MM.1S (cell line): ENCODE measurements at regions not wholly inside any gene's neighbourhood (a gene's known extent, or its start where the extent isn't known, plus 50 kb on each side); places are given as distances from the start of the nearest gene placed in this dataset.
A peak's percentile ranks its signal among the peaks of the same experiment; 100 is the strongest.

Experiments
- DNase-seq: peaks from one replicate; pipeline ENCODE4 v3.0.0-alpha.2; 2015
- H2AFZ ChIP-seq: fragments of 300-600 bp; sonication (generic); 2 replicates; pipeline ENCODE4 v1.6.0; 2016; ENCODE audit warnings: antibody characterized with exemption, low read length
- H3F3A ChIP-seq: fragments of 300-600 bp; sonication (generic); 2 replicates; pipeline ENCODE4 v1.6.1; 2016; ENCODE audit warnings: mild to moderate bottlenecking, antibody characterized with exemption, low read length, moderate library complexity, mixed read lengths; ENCODE audit not compliant: insufficient read depth
- H3K27ac ChIP-seq: fragments of 300-600 bp; sonication (generic); 2 replicates; pipeline ENCODE4 v1.5.1; 2016; ENCODE audit warnings: mild to moderate bottlenecking, low read length
- H3K27me3 ChIP-seq: fragments of 300-600 bp; sonication (generic); replicated peaks from 2 replicates; pipeline ENCODE4 v1.6.0; 2016; ENCODE audit warnings: low read length; ENCODE audit not compliant: insufficient read depth
- H3K36me3 ChIP-seq: fragments of 300-600 bp; sonication (generic); replicated peaks from 2 replicates; pipeline ENCODE4 v1.6.1; 2016; ENCODE audit warnings: mild to moderate bottlenecking, low read length, mixed read lengths; ENCODE audit not compliant: insufficient read depth
- H3K4me1 ChIP-seq: fragments of 300-600 bp; sonication (generic); 2 replicates; pipeline ENCODE4 v1.6.1; 2016; ENCODE audit warnings: low read length, mixed read lengths
- H3K4me2 ChIP-seq: fragments of 300-600 bp; sonication (generic); 2 replicates; pipeline ENCODE4 v1.6.0; 2016; ENCODE audit warnings: low read depth, low read length
- H3K4me3 ChIP-seq: fragments of 300-600 bp; sonication (generic); 2 replicates; pipeline ENCODE4 v1.5.1; 2016; ENCODE audit warnings: low read length, mixed read lengths
- H3K79me2 ChIP-seq: fragments of 300-600 bp; sonication (generic); 2 replicates; pipeline ENCODE4 v1.6.1; 2016; ENCODE audit warnings: mixed run types, low read length, mixed read lengths
- H3K9ac ChIP-seq: fragments of 300-600 bp; sonication (generic); 2 replicates; pipeline ENCODE4 v1.6.1; 2016; ENCODE audit warnings: low read length, mixed read lengths
- H3K9me2 ChIP-seq: fragments of 300-600 bp; sonication (generic); replicated peaks from 2 replicates; pipeline ENCODE4 v1.6.1; 2016; ENCODE audit warnings: mild to moderate bottlenecking, low read length, mixed read lengths; ENCODE audit not compliant: insufficient read depth
- H3K9me3 ChIP-seq: fragments of 300-600 bp; sonication (generic); replicated peaks from 2 replicates; pipeline ENCODE4 v1.6.1; 2016; ENCODE audit warnings: mild to moderate bottlenecking, low read length, mixed read lengths; ENCODE audit not compliant: insufficient read depth
- H4K20me1 ChIP-seq: fragments of 300-600 bp; sonication (generic); 2 replicates; pipeline ENCODE4 v1.6.1; 2016; ENCODE audit warnings: mild to moderate bottlenecking, low read length, moderate library complexity, mixed read lengths; ENCODE audit not compliant: insufficient read depth
- EZH2 ChIP-seq: fragments of 300-600 bp; sonication (generic); optimal IDR thresholded peaks from 2 replicates; pipeline ENCODE3; 2017; ENCODE audit warnings: low read depth, mild to moderate bottlenecking, antibody characterized with exemption, low read length, mixed read lengths
- EZH2phosphoT487 ChIP-seq: fragments of 300-600 bp; sonication (generic); IDR thresholded peaks from 2 replicates; pipeline ENCODE4 v1.6.1; 2018; ENCODE audit warnings: antibody characterized with exemption, low read length
- TF ChIP-seq, protein P1 (sequence below): fragments of 300-600 bp; sonication (generic); IDR thresholded peaks from 2 replicates; pipeline ENCODE4 v1.5.1; 2016; ENCODE audit warnings: antibody characterized with exemption, low read length, mixed read lengths

DNA sequence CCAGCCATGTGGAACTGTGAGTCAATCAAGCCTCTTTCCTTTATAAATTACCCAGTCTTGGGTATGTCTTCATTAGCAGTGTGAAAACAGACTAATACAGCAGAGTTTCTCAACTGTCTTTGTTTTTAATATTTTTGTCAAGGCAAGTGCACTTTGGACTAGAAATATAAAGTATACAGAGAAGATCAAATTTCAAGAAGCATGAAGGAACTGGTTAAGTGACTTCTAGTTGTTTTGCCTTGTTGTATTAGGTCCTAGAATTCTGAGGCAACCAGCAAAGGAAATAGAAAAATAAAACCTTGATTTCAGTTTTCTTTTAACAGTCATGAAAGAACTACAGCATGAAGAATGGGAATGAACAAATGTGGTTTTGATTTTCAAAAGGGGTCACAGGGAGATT lies 131.1 kb upstream of the PTGFR start:
- H3K79me2 ChIP-seq = no peaks in the 10 kb centered on the region
- no peak overlapping the region for H3K4me3 ChIP-seq
- no peak overlapping the region for H2AFZ ChIP-seq
- H3K9me3 ChIP-seq = no peaks in the 10 kb centered on the region
- H3F3A ChIP-seq = no peaks in the 10 kb centered on the region
- peak overlapping the region; percentile 19; the same call in 1 of the 2 replicates for H3K4me2 ChIP-seq
- no peak overlapping the region for H3K9ac ChIP-seq
- peak; percentile 22 for DNase-seq
- peaks cover 8% of the 10 kb centered on the region; the same call in 1 of the 2 replicates for H3K4me1 ChIP-seq
- no peaks in the 10 kb centered on the region for H4K20me1 ChIP-seq
- no peaks in the 10 kb centered on the region for H3K36me3 ChIP-seq
- TF ChIP-seq, protein P1, sequence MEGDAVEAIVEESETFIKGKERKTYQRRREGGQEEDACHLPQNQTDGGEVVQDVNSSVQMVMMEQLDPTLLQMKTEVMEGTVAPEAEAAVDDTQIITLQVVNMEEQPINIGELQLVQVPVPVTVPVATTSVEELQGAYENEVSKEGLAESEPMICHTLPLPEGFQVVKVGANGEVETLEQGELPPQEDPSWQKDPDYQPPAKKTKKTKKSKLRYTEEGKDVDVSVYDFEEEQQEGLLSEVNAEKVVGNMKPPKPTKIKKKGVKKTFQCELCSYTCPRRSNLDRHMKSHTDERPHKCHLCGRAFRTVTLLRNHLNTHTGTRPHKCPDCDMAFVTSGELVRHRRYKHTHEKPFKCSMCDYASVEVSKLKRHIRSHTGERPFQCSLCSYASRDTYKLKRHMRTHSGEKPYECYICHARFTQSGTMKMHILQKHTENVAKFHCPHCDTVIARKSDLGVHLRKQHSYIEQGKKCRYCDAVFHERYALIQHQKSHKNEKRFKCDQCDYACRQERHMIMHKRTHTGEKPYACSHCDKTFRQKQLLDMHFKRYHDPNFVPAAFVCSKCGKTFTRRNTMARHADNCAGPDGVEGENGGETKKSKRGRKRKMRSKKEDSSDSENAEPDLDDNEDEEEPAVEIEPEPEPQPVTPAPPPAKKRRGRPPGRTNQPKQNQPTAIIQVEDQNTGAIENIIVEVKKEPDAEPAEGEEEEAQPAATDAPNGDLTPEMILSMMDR = no peak
- no peak for TF ChIP-seq EZH2phosphoT487
- no peak for TF ChIP-seq EZH2
- H3K27me3 ChIP-seq = no peaks in the 10 kb centered on the region
- H3K27ac ChIP-seq = peak overlapping the region; percentile 13; the same call in 1 of the 2 replicates
- H3K9me2 ChIP-seq = no peaks in the 10 kb centered on the region

DNA sequence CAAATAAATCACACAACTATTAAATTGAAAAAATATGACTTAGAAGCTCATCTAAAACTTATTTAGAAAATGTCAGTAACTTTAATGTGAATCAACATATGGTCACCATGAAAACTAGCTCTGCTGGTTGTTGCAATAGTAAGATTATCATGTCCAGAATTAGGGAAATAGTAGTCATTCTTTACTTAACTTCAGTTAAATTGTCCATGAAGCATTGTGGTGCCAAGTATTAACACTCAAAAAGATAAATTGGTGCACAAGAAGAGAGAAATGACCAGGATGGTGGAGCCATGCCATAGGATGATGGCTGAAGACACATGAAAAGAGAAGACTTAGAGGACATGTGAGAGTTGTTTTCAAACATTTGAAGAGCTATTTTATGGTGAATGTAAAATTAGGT lies 130.2 kb upstream of the PTGFR start:
- no peaks in the 10 kb centered on the region for H3K27me3 ChIP-seq
- DNase-seq = no peak
- H3F3A ChIP-seq = no peaks in the 10 kb centered on the region
- 0 out of 2 replicates have a peak overlapping the region, but pooled peaks have one; percentile 19 for H3K4me2 ChIP-seq
- TF ChIP-seq EZH2 (no peak), EZH2phosphoT487 (no peak)
- TF ChIP-seq, protein P1 = no peak
- H3K4me3 ChIP-seq = no peak overlapping the region
- H3K9me2 ChIP-seq = no peaks in the 10 kb centered on the region
- H3K9ac ChIP-seq = no peak overlapping the region
- H3K4me1 ChIP-seq = peaks cover 8% of the 10 kb centered on the region; the same call in 1 of the 2 replicates
- no peaks in the 10 kb centered on the region for H3K9me3 ChIP-seq
- H3K79me2 ChIP-seq = no peaks in the 10 kb centered on the region
- H3K36me3 ChIP-seq = no peaks in the 10 kb centered on the region
- no peak overlapping the region for H2AFZ ChIP-seq
- no peaks in the 10 kb centered on the region for H4K20me1 ChIP-seq
- no peak overlapping the region for H3K27ac ChIP-seq

DNA sequence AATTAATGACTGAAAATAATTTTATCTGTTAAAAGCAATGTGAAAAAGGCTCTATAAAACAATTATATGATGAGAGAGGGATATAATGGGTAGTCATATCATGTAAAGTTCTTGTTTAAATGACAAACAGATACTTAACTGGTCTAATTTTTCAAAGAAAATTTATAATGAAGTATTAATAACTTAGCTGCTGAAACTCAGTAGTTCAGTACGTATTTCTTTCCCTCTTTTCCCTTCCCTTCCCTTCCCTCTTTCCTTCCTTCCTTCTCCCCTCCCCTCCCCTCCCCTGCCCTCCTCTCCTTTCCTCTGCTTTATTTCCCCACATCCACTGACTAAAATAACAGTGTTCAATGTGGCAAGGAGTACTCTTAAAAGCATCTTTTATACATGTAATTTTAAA lies 123.1 kb upstream of the PTGFR start:
- H3K79me2 ChIP-seq = no peaks in the 10 kb centered on the region
- 0 out of 2 replicates have a peak, but pooled peaks cover 6% of the 10 kb centered on the region for H3K4me1 ChIP-seq
- no peaks in the 10 kb centered on the region for H3K27me3 ChIP-seq
- no peaks in the 10 kb centered on the region for H4K20me1 ChIP-seq
- no peak overlapping the region for H3K27ac ChIP-seq
- H3K36me3 ChIP-seq = no peaks in the 10 kb centered on the region
- no peak overlapping the region for H3K9ac ChIP-seq
- H3K9me2 ChIP-seq = no peaks in the 10 kb centered on the region
- no peak for TF ChIP-seq EZH2
- no peak for TF ChIP-seq EZH2phosphoT487
- TF ChIP-seq, protein P1 = no peak
- H3F3A ChIP-seq = no peaks in the 10 kb centered on the region
- H3K4me2 ChIP-seq = no peak overlapping the region
- no peak overlapping the region for H3K4me3 ChIP-seq
- no peaks in the 10 kb centered on the region for H3K9me3 ChIP-seq
- no peak for DNase-seq
- no peak overlapping the region for H2AFZ ChIP-seq
